ENCODE measurements at regions not wholly inside any gene's neighbourhood (a gene's known extent, or its start where the extent isn't known, plus 50 kb on each side); places are given as distances from the start of the nearest gene placed in this dataset.

- Histone ChIP-seq H3K27me3 (ENCODE audit: control insufficient read depth in 3 of 3, insufficient read depth in 3 of 3, low read length in 3 of 3) (no peaks in the 10 kb centered on the region), H3K9me3 (ENCODE audit: control insufficient read depth in 3 of 3, low read length in 3 of 3) (no peaks in the 10 kb centered on the region), H3K9ac (ENCODE audit: low read depth in 1 of 3, low read length in 3 of 3) (no peak overlapping the region), H3K36me3 (ENCODE audit: control insufficient read depth in 3 of 3, insufficient read depth in 3 of 3, low read length in 3 of 3) (no peaks in the 10 kb centered on the region), H3K4me3 (ENCODE audit: low read length in 3 of 3) (no peak overlapping the region), H3K27ac (ENCODE audit: low read depth, low read length) (no peak overlapping the region), H3K4me1 (ENCODE audit: control insufficient read depth in 3 of 3, insufficient read depth in 3 of 3, low read length in 3 of 3) (no peaks in the 10 kb centered on the region)
These were observed 533.8 kb downstream of the CAAP1 start for GRCh38 chr9:26358836-26359235.

GRCh38 chr9:26357803-26358344 lies 534.7 kb downstream of the CAAP1 start:
- no peaks in the 10 kb centered on the region for H3K36me3 ChIP-seq (ENCODE audit: control insufficient read depth in 3 of 3, insufficient read depth in 3 of 3, low read length in 3 of 3)
- no peak overlapping the region for H3K27ac ChIP-seq (ENCODE audit: low read depth, low read length)
- H3K4me1 ChIP-seq (ENCODE audit: control insufficient read depth in 3 of 3, insufficient read depth in 3 of 3, low read length in 3 of 3): no peaks in the 10 kb centered on the region
- H3K4me3 ChIP-seq (ENCODE audit: low read length in 3 of 3): no peak overlapping the region
- H3K9ac ChIP-seq (ENCODE audit: low read depth in 1 of 3, low read length in 3 of 3): no peak overlapping the region
- H3K27me3 ChIP-seq (ENCODE audit: control insufficient read depth in 3 of 3, insufficient read depth in 3 of 3, low read length in 3 of 3): no peaks in the 10 kb centered on the region
- H3K9me3 ChIP-seq (ENCODE audit: control insufficient read depth in 3 of 3, low read length in 3 of 3): no peaks in the 10 kb centered on the region

GRCh38 chr9:26356491-26356890 lies 536.1 kb downstream of the CAAP1 start:
- Histone ChIP-seq H3K9ac (ENCODE audit: low read depth in 1 of 3, low read length in 3 of 3) (no peak overlapping the region), H3K27me3 (ENCODE audit: control insufficient read depth in 3 of 3, insufficient read depth in 3 of 3, low read length in 3 of 3) (no peaks in the 10 kb centered on the region), H3K36me3 (ENCODE audit: control insufficient read depth in 3 of 3, insufficient read depth in 3 of 3, low read length in 3 of 3) (no peaks in the 10 kb centered on the region), H3K4me1 (ENCODE audit: control insufficient read depth in 3 of 3, insufficient read depth in 3 of 3, low read length in 3 of 3) (no peaks in the 10 kb centered on the region), H3K4me3 (ENCODE audit: low read length in 3 of 3) (no peak overlapping the region), H3K9me3 (ENCODE audit: control insufficient read depth in 3 of 3, low read length in 3 of 3) (no peaks in the 10 kb centered on the region), H3K27ac (ENCODE audit: low read depth, low read length) (no peak overlapping the region)

- Histone ChIP-seq H3K9me3 (ENCODE audit: control insufficient read depth in 3 of 3, low read length in 3 of 3) (no peaks in the 10 kb centered on the region), H3K27me3 (ENCODE audit: control insufficient read depth in 3 of 3, insufficient read depth in 3 of 3, low read length in 3 of 3) (no peaks in the 10 kb centered on the region), H3K4me1 (ENCODE audit: control insufficient read depth in 3 of 3, insufficient read depth in 3 of 3, low read length in 3 of 3) (no peaks in the 10 kb centered on the region), H3K27ac (ENCODE audit: low read depth, low read length) (no peak overlapping the region), H3K4me3 (ENCODE audit: low read length in 3 of 3) (no peak overlapping the region), H3K9ac (ENCODE audit: low read depth in 1 of 3, low read length in 3 of 3) (no peak overlapping the region), H3K36me3 (ENCODE audit: control insufficient read depth in 3 of 3, insufficient read depth in 3 of 3, low read length in 3 of 3) (no peaks in the 10 kb centered on the region)
These were observed 545.6 kb downstream of the CAAP1 start for GRCh38 chr9:26346942-26347477.

- no peaks in the 10 kb centered on the region for H3K36me3 ChIP-seq (ENCODE audit: control insufficient read depth in 3 of 3, insufficient read depth in 3 of 3, low read length in 3 of 3)
- H3K27me3 ChIP-seq (ENCODE audit: control insufficient read depth in 3 of 3, insufficient read depth in 3 of 3, low read length in 3 of 3): no peaks in the 10 kb centered on the region
- H3K27ac ChIP-seq (ENCODE audit: low read depth, low read length): no peak overlapping the region
- no peaks in the 10 kb centered on the region for H3K4me1 ChIP-seq (ENCODE audit: control insufficient read depth in 3 of 3, insufficient read depth in 3 of 3, low read length in 3 of 3)
- no peak overlapping the region for H3K4me3 ChIP-seq (ENCODE audit: low read length in 3 of 3)
- no peaks in the 10 kb centered on the region for H3K9me3 ChIP-seq (ENCODE audit: control insufficient read depth in 3 of 3, low read length in 3 of 3)
- no peak overlapping the region for H3K9ac ChIP-seq (ENCODE audit: low read depth in 1 of 3, low read length in 3 of 3)
These were observed 551.1 kb downstream of the CAAP1 start for GRCh38 chr9:26341545-26341944.

GRCh38 chr9:26339796-26340195 lies 552.8 kb downstream of the CAAP1 start:
- no peaks in the 10 kb centered on the region for H3K36me3 ChIP-seq (ENCODE audit: control insufficient read depth in 3 of 3, insufficient read depth in 3 of 3, low read length in 3 of 3)
- H3K27me3 ChIP-seq (ENCODE audit: control insufficient read depth in 3 of 3, insufficient read depth in 3 of 3, low read length in 3 of 3): no peaks in the 10 kb centered on the region
- H3K4me1 ChIP-seq (ENCODE audit: control insufficient read depth in 3 of 3, insufficient read depth in 3 of 3, low read length in 3 of 3): no peaks in the 10 kb centered on the region
- no peaks in the 10 kb centered on the region for H3K9me3 ChIP-seq (ENCODE audit: control insufficient read depth in 3 of 3, low read length in 3 of 3)
- no peak overlapping the region for H3K4me3 ChIP-seq (ENCODE audit: low read length in 3 of 3)
- no peak overlapping the region for H3K9ac ChIP-seq (ENCODE audit: low read depth in 1 of 3, low read length in 3 of 3)
- no peak overlapping the region for H3K27ac ChIP-seq (ENCODE audit: low read depth, low read length)

- no peaks in the 10 kb centered on the region for H3K27me3 ChIP-seq (ENCODE audit: control insufficient read depth in 3 of 3, insufficient read depth in 3 of 3, low read length in 3 of 3)
- H3K36me3 ChIP-seq (ENCODE audit: control insufficient read depth in 3 of 3, insufficient read depth in 3 of 3, low read length in 3 of 3): no peaks in the 10 kb centered on the region
- H3K9ac ChIP-seq (ENCODE audit: low read depth in 1 of 3, low read length in 3 of 3): no peak overlapping the region
- no peak overlapping the region for H3K27ac ChIP-seq (ENCODE audit: low read depth, low read length)
- no peaks in the 10 kb centered on the region for H3K4me1 ChIP-seq (ENCODE audit: control insufficient read depth in 3 of 3, insufficient read depth in 3 of 3, low read length in 3 of 3)
- no peaks in the 10 kb centered on the region for H3K9me3 ChIP-seq (ENCODE audit: control insufficient read depth in 3 of 3, low read length in 3 of 3)
- no peak overlapping the region for H3K4me3 ChIP-seq (ENCODE audit: low read length in 3 of 3)
These were observed 557.5 kb downstream of the CAAP1 start for GRCh38 chr9:26335116-26335515.

- Histone ChIP-seq H3K4me3 (ENCODE audit: low read length in 3 of 3) (no peak overlapping the region), H3K27ac (ENCODE audit: low read depth, low read length) (no peak overlapping the region), H3K27me3 (ENCODE audit: control insufficient read depth in 3 of 3, insufficient read depth in 3 of 3, low read length in 3 of 3) (no peaks in the 10 kb centered on the region), H3K9me3 (ENCODE audit: control insufficient read depth in 3 of 3, low read length in 3 of 3) (no peaks in the 10 kb centered on the region), H3K36me3 (ENCODE audit: control insufficient read depth in 3 of 3, insufficient read depth in 3 of 3, low read length in 3 of 3) (no peaks in the 10 kb centered on the region), H3K9ac (ENCODE audit: low read depth in 1 of 3, low read length in 3 of 3) (no peak overlapping the region), H3K4me1 (ENCODE audit: control insufficient read depth in 3 of 3, insufficient read depth in 3 of 3, low read length in 3 of 3) (no peaks in the 10 kb centered on the region)
These were observed 557.9 kb downstream of the CAAP1 start for GRCh38 chr9:26334706-26335105.

- no peaks in the 10 kb centered on the region for H3K4me1 ChIP-seq (ENCODE audit: control insufficient read depth in 3 of 3, insufficient read depth in 3 of 3, low read length in 3 of 3)
- no peak overlapping the region for H3K4me3 ChIP-seq (ENCODE audit: low read length in 3 of 3)
- H3K9me3 ChIP-seq (ENCODE audit: control insufficient read depth in 3 of 3, low read length in 3 of 3): no peaks in the 10 kb centered on the region
- H3K9ac ChIP-seq (ENCODE audit: low read depth in 1 of 3, low read length in 3 of 3): no peak overlapping the region
- H3K27ac ChIP-seq (ENCODE audit: low read depth, low read length): no peak overlapping the region
- no peaks in the 10 kb centered on the region for H3K36me3 ChIP-seq (ENCODE audit: control insufficient read depth in 3 of 3, insufficient read depth in 3 of 3, low read length in 3 of 3)
- H3K27me3 ChIP-seq (ENCODE audit: control insufficient read depth in 3 of 3, insufficient read depth in 3 of 3, low read length in 3 of 3): no peaks in the 10 kb centered on the region
These were observed 561.4 kb downstream of the CAAP1 start for GRCh38 chr9:26331223-26331622.

- Histone ChIP-seq H3K27ac (ENCODE audit: low read depth, low read length) (no peak overlapping the region), H3K36me3 (ENCODE audit: control insufficient read depth in 3 of 3, insufficient read depth in 3 of 3, low read length in 3 of 3) (no peaks in the 10 kb centered on the region), H3K9me3 (ENCODE audit: control insufficient read depth in 3 of 3, low read length in 3 of 3) (no peaks in the 10 kb centered on the region), H3K4me3 (ENCODE audit: low read length in 3 of 3) (no peak overlapping the region), H3K9ac (ENCODE audit: low read depth in 1 of 3, low read length in 3 of 3) (no peak overlapping the region), H3K27me3 (ENCODE audit: control insufficient read depth in 3 of 3, insufficient read depth in 3 of 3, low read length in 3 of 3) (no peaks in the 10 kb centered on the region), H3K4me1 (ENCODE audit: control insufficient read depth in 3 of 3, insufficient read depth in 3 of 3, low read length in 3 of 3) (peaks cover 0 to 2% (median 0%) of the 10 kb centered on the region in 3 donors)
These were observed 562.6 kb downstream of the CAAP1 start for GRCh38 chr9:26329974-26330373.

Measured in skeletal muscle tissue (tissue), 3 donors.